ENCODE measurements at regions not wholly inside any gene's neighbourhood (a gene's known extent, or its start where the extent isn't known, plus 50 kb on each side); places are given as distances from the start of the nearest gene placed in this dataset.
"Not testable (repeated sequence)": the region's sequence is repeated elsewhere in the genome, so short reads cannot be mapped to it uniquely, and the experiment has no call there.

DNA sequence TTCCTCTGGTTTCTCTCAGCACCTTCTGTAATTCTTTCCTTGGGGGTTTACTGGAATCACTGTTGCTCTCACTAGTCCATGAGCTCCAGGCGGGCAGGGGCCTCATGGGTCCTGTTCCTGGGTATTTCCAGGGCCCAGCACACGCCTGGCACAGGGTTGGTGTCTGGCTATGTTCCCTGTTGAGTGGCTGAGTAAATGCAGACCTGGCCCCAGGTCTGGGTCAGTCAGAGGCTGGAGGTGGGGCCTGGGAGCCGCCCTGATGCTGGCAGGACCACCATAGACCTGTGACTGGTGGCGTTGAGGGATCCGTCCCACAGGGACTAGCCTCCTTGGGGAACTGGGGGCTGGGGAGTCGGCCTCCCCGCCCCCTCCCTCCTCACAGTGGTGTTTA lies 313.4 kb downstream of the PTPRU start:
- DNase-seq, result not testable (repeated sequence)

DNA sequence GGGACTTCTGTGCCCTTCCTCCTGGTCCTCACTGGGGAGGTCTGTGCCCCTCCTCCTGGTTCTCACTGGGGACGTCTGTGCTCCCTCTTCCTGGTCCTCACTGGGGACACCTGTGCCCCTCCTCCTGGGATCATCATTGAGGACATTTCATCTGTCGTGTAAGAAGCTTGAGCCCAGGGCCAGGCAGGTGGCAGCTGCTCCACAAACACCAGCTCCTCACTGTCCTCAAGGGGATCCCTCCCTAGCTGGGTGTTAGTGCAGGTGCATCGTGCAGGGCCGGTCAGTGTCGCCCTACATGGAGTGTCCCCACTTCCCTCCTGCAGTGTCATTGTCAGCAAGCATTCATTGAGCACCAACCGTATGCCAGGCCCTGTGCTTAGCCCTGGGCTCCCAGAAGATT lies 312.7 kb downstream of the PTPRU start:
- no peak for DNase-seq

DNA sequence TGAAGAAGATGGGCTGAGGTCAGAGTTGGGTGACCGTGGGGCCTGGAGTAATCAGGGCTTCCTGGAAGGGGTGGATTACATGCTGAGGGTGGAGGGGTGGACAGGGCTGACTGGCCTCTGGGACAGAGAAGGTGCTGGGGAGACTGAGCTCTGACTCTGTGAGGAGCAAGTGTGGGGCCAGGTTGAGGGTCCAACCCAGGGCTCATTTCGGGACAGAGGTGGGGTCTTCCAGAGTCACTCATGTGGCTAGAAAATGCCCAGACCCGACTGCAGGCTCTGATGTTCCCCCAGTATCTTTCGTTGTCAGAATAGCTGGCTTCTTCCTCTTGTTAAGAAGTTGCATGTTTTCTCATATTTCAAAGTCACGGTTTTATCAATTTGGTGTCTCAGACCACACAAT lies 311.8 kb downstream of the PTPRU start:
- no peak for DNase-seq

DNA sequence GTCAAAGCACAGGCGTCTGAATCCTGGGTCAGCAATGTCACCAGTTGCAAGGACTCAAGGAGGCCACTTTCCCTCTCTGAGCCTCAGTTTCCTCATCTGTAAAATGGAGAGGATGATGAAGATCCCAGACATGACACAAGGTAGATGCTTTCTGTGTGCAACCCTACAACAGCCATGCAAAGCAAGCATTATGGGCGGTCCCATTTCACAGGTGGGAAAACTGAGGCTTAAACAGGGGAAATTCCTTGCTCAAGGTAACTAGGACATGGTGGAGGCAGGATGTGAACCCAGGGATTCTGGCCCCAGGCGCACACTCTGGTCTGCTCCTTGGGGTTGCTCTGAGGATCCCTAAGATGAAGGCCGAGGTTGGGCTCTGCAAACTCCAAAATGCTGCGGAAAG lies 311.0 kb downstream of the PTPRU start:
- no peak for DNase-seq

DNA sequence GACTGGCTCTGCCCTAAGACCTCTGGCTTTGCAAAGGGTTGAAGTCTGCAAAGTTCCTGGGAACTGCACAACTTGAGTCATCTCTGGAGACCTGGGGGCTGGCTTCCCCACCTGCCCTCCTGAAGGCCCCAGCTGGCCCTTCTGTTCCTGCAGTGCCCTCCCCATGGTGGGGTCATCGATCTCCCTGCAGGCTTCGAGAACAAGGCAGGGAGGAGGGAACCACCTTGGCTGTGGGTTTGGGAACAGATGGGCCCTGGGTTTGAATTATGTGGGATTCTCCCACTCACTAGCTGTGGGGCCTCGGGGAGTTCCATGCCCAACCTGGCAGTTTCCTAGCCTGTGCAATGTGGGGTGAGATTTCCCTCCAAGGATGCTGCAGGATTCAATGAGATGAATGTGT lies 310.2 kb downstream of the PTPRU start:
- DNase-seq, result no peak

DNA sequence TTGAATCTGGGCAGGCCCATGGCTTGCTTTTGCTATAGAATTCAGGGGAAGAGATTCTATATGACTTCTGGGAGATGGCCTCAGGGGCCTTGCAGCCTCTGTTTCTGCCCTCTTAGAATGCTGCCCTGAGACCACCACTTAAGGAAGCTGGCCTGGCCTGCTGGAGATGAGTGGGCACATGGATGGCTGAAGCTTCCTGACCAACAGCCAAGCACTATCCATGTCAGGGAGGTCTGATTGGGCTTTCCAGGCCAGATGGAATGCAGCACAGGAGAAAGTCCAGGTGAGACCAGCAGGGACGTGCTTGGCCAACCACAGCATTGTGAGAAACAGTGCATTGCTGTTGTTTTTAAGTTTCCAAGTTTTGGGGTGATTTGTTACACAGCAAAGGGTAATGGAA lies 308.1 kb downstream of the PTPRU start:
- DNase-seq, result no peak

DNA sequence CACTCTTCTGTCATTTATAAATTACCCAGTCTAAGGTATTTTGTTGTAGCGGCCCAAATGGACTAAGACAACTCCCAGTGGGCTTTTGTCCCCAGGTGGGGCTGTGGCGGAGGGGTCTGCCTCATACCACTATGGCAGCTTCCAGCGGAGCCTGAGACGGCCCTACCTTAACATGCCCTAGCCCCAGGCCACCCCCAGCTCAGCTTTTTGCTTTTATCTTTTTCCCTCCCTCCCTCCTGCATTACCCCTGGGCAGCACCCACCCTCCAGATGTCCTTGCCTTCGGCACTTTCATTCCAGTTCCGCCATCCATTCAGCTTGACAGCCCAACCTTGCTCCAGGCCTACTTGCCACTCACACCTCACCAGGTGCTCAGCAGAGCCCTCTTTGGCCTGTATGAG lies 307.3 kb downstream of the PTPRU start:
- DNase-seq, result no peak

DNA sequence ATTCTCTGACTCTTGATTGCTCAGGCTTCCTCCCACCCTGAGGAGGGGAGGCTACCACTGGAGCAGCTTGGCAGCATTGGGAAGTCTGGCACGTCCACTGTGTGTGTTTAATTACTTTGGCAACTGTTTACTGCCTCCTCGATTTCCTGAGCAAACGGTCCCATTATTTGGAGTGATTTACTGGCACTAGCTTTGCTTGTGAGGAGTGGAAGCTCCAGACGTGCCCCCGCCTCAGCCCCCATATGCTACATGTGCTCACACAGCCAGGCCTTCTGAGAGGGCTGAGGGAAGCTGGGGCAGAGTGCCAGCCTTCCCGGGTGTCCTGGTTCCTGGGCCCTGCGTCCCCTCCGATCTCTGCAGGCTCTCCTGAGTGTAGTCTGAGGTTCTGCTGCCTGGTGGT lies 306.2 kb downstream of the PTPRU start:
- DNase-seq, result peak; percentile 14 to 61

DNA sequence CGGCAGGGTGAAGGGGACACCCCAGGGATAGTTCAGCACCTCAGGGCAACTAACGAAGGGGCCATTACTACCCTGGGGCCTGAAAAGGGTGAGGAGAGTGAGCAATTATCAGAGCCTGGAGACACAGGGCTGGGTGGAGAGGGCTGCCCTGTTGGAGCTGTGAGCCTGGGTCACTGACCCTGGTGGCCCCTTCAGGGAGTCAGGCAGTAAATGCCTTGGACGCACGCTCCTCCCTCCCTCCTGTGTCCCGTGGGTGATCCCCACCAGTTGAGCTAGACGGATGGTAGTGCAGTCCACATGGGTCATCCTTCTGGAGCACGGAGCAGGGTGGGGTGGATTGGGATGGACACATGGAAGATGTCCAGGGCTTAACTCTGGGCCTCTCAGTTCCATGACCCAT lies 305.3 kb downstream of the PTPRU start:
- no peak for DNase-seq

DNA sequence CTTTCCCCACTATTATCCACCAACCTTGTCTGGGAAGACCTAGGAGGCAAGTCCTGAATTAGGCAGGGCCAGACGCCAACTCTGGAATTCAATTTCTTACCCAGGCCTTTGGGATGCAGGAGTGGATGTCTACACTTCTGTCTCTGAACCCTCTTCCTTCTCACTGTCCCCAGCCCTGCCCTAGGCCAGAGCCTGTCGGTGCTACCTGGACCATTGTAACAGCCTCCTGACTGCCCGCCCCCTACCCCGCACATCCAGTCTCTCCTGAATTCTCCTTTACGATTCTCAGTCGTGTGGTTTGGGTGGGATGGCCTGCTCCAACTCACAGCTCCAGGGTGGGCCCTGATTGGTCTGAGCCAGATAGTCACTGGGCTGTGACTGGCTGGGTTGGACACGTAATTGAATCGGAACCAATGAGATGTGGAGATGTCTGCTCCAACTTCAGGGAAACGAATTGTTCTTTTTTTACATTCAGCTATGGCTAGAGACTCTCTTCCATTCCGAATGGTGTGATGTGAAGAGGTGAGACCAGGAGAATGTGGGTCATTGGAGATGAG lies 304.6 kb downstream of the PTPRU start:
- no peak for DNase-seq

DNA sequence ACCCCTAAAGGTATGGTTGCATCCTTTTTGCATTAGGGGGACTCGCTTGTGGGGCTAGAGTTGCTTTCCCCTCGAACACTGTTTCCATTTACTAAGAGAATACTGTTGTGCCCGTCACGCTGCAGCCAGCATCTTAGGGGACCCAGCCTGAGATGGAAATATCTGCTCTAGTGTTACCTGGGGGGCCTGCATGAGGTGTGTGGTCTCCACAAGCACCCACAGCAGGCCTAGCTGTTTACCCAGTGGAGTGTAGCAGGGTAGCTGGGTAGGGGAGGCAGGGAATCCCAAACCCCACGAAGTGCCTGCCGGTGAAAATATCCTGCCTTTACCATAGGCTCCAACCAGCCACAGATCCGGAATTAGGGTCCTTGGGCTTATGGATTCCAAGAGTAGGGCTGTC lies 303.6 kb downstream of the PTPRU start:
- no peak for DNase-seq

DNA sequence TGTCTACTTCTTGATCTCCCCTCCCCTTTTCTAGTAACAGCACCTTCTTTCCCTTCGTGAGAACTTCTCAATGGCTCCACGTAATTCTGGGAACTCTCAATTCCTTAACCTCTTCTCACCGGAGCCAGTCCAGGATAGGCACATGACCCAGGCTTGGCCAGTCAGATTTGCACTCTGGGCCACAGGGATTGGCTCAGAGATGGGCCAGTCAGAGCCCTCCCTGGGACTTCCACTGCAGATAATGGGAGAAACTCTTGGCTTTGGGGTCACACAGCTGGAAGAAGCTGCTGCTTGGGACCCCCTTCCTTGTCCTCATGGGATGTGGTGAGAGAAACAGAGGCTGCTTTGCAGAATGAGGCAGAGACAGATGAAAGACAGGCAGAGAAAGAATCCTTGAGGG lies 302.3 kb downstream of the PTPRU start:
- DNase-seq, result no peak

DNA sequence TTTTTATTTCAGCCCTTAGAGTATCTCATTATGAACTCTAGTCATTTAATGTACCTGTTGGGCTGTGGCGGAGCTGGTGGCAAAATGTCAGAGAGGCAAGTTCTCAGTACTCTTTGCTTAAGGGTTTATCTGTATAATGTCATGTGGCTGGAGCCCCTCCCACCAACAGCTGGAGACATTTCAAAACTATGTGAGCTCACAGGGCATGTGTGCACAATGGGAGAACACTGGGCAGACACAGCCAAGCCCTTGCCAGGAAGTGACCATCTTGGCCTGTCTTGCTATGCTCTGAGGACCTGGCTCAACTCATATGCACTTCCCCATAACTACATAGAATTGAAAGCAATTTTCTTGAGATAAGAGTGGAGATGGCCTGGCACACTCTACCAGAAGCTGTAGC lies 296.4 kb downstream of the PTPRU start:
- DNase-seq, result no peak

DNA sequence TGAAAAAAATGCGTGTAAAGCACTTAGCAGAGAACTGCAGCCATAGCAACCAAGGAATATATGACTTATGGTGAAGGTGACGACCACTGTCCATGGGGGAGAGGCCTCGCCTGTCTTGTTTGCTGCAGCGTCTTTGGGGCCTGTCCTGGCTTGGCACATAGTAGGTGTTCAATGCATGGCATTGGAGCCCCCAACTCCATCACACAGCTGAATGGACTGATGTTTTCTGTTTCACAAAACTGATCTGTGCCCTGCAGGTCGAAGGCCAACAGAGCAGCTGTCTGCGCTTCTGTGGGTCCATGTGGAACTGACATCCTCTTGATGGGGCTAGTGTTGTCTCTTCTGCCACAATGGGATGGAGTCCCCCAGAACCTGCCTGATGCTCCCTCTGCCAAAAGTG lies 296.0 kb downstream of the PTPRU start:
- no peak for DNase-seq

DNA sequence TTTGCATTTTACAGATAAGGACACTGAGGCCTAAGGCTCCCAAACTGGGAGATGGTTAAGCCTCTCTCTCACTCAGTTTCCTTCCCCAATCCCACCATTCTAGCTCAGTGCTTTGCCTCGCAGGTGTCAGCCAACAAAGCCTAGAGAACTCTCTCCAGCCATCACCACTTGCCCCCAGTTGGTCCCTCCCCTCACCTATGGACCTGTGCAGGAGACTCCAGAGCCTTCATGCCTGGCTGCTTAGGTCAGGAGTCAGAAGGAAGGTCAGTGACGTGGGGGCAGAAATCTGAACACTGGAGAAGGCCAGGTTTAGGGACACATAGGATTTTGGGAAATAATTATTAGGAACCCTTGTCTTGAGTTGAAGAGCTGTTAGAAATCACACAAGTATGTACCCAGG lies 295.3 kb downstream of the PTPRU start:
- no peak for DNase-seq

DNA sequence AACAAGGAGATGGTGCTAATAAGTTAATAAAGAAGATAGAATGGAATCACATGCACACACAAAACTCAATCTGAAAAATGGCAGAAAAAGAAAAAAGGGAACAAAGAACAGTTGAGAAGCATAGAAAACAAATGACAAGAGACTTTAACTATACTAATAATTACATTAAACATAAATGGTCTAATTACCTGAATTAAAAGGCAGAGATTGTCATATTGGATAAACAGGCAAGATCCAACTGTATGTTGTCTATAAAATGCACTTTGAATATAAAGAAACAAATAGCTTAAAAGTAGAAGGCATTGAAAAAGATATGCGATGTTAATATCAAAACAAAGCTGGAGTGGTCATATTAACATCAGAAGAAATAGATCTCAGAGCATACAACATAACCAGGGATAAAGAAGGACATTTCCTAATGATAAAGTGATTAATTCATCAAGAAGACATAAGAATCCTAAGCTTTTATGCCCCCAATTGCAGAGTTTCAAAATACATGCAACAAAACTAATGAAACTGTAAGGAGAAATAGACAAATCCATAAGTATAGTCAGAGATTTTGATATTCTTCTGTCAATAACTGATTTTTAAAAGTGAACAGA lies 293.5 kb downstream of the PTPRU start:
- no peak for DNase-seq

DNA sequence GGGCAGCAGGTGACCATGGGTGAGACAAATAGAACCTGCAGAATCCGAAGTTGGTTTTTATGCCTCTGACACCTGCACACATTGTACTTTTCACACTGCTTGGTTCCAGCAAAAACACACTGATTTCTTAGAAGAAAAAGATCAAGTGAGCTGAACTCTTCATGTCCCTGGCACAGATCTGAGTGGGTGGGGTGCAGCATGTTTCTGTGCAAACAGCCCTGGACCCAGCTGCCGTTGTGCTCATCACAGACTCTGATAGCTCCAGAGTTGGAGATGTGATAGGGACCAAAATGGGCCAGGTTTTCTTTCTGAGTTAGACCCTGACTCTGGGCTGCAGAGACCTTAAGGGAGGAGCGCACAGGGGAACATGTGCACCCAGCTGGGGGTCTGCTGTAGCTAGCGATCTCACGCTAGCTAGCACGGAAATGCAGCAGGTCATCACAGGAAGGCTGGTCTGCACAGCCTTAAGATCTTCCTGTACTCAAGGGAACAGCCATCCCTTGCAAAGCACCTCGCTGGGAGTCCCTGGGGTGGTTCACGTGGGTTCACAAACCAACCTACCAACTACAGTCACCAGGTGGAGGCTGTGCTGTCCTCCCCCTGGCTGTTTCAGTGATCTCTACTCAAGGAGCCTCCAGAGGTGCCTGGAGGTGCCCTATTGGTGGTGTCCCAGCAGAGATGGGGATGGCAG lies 291.1 kb downstream of the PTPRU start:
- DNase-seq, result no peak

DNA sequence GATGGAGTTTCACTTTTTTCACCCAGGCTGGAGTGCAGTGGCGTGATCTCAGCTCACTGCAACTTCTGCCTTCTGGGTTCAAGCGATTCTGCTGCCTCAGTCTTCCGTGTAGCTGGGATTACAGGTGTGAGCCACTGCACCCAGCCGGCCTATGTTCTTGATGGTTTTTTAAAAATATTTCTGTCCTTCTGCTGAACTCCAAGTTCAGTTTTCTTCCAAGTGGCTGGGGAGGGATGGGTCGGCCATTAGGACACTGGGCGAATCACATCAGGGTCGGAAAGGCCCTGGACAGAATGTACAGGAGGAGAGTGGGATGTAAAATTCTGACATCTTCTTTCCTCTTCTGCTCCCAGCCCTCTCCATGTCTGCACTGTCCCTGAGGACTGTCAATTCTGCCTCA lies 289.6 kb downstream of the PTPRU start:
- DNase-seq, result no peak

DNA sequence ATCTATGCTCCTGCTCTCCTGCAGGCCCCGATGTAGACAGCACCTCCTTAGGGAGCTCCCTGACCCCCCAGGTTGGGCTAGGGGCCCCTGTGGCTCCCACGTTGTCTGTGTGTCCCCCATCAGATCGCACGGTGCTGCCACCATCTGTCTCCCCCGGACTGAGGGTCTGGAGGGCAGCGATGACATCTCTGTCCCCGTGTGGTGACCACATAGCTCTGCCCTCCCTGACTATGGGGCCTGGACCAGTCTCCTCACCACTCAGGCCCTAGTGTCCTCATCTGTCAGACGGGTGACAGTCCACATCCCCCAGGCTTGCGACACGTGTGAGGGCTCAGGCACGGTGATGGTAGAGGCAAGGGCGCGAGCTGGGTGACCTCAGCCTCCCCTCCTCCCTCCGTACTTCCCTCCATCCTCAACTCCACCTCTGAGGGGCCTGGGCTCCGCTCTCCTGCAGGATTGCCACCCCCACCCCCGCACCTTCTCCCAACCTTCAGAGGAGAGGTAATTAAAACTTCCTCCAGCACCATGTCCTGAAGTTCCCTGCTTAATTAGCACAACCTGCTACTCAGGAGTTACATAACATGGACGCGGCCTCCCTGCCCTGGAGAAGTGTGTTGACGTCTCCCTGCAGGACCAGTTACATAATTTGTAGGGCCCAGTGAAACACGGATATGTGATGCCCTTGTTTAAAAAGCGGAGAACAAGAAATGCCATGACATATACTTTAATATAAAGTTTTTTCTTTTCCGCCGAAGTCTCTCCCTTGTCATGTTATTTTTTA lies 288.2 kb downstream of the PTPRU start:
- DNase-seq, result no peak

DNA sequence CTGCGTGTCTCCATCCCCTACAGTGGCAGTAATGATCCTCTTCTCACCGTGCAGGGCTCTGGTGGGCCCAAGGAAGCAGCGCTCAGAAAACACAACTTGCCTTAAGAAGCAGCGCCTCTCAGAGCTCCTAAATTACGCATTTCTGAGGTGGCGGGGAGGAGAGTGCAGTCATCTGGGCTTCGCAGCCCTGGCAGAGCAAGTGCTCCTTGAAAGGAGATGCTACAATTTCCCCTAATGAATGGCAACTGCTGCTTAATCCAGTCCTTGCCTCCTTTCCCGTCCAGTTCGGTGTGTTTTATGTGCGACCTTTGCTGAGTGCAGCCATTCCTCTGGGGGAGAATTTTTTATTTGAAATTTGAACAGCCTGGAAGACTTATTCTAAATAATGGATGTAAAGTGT lies 287.3 kb downstream of the PTPRU start:
- DNase-seq, result no peak

DNA sequence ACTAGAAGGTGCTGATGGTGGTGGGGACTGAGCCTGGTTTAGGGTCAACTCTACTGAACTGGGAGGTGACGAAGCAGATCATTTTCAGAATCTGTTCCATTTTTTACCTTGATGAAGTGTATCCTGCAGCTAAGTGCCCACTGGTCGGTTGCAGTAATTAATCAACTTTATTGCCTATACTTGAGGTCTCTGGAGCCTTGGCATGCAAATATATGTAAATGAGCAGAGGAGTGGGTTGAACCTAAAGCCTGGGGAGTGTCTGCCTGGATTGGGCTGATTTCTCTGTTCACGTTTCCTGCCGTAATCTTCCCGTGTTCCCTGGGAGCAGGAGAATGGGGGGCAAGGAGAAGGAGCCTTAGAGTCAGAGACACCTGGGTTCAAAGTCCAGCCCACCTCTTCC lies 286.8 kb downstream of the PTPRU start:
- DNase-seq, result no peak

DNA sequence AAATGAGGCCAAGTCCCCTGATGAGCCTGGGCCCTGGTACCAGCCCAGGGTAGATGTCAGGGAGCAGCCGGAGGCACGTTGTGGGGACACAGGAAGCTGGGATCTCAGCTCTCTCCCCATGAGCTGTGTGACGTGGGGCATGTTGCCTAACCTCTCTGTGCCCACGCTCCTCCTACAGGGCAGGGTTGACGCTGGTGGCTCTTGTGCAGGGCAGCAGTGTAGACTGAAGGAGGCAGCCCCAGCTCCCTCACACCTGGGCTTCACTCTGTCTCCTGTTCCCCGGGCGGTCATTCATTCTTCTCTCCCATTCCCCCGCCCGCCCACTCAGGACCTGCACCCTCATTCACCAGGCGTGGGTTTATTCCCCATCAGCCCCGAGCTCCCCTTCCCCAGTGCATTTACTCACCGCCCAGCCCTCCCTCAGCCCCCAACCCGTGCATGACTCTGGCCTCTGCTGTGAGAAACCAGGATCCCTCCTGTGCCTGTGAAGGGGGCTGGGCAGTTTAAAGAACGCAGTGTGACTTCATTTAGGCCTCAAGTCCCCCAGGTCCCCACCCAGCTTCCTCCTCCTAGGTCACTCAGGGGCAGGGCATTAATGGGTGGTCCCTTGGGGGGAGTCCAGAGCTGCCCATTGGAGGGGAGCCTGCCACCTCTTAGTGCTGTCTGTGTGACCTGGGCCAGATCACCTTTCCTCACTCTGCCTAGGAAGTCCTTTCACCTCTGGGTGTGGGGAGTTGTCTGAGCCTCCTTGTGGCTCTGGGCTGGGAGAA lies 285.7 kb downstream of the PTPRU start:
- DNase-seq, result no peak

DNA sequence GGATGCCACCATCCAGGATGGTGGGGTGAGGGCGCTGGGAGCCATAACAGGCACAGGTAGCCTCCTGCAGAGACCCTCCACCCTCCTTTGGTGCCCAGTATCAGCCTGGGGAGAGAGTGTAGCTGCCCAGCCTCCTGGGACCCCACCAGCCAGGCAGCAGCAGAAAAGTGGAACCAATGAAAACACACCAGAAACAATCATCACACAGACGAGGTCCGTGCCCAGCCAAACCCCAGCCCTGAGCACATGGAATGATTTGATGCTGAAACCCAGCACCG lies 285.1 kb downstream of the PTPRU start:
- no peak for DNase-seq
